Endodermal cell (in vitro differentiated cells): ENCODE measurements at regions not wholly inside any gene's neighbourhood (a gene's known extent, or its start where the extent isn't known, plus 50 kb on each side); places are given as distances from the start of the nearest gene placed in this dataset.

ENCODE experiments used
- DNase-seq: peaks from one replicate; pipeline ENCODE4 v3.0.0-alpha.2; 2017
- H3K27ac ChIP-seq: 2 replicates; pipeline ENCODE4 v1.5.1; 2013; ENCODE audit warnings: mild to moderate bottlenecking, low read depth, low read length, moderate library complexity
- H3K27me3 ChIP-seq: 2 replicates; pipeline ENCODE4 v1.6.1; 2013; ENCODE audit warnings: mild to moderate bottlenecking, low read length, moderate library complexity; ENCODE audit not compliant: insufficient read depth, control insufficient read depth, poor library complexity, severe bottlenecking
- H3K36me3 ChIP-seq: 2 replicates; pipeline ENCODE4 v1.7.0; 2013; ENCODE audit warnings: mild to moderate bottlenecking, low read length, moderate library complexity; ENCODE audit not compliant: control insufficient read depth, insufficient read depth
- H3K4me1 ChIP-seq: one replicate; pipeline ENCODE4 v1.7.0; 2013; ENCODE audit warnings: low read length; ENCODE audit not compliant: control insufficient read depth, insufficient read depth
- H3K4me3 ChIP-seq: 2 replicates; pipeline ENCODE4 v1.5.1; 2013; ENCODE audit warnings: mild to moderate bottlenecking, low read length, moderate library complexity
- H3K9ac ChIP-seq: 2 replicates; pipeline ENCODE4 v1.6.1; 2013; ENCODE audit warnings: mild to moderate bottlenecking, low read length, moderate library complexity; ENCODE audit not compliant: poor library complexity, severe bottlenecking; ENCODE audit errors: extremely low read depth
- H3K9me3 ChIP-seq: 2 replicates; pipeline ENCODE4 v1.6.1; 2013; ENCODE audit warnings: mild to moderate bottlenecking, low read length, moderate library complexity; ENCODE audit not compliant: control insufficient read depth
- H3K27ac Mint-ChIP-seq: 2 replicates; pipeline ENCODE4 v1.8.0; 2020; ENCODE audit warnings: mixed read lengths
- H3K27me3 Mint-ChIP-seq: 2 replicates; pipeline ENCODE4 v1.8.0; 2021; ENCODE audit warnings: mild to moderate bottlenecking, mixed read lengths; ENCODE audit not compliant: insufficient read depth
- H3K36me3 Mint-ChIP-seq: 2 replicates; pipeline ENCODE4 v1.8.0; 2020; ENCODE audit warnings: low read depth, mixed read lengths
- H3K4me1 Mint-ChIP-seq: 2 replicates; pipeline ENCODE4 v1.8.0; 2020; ENCODE audit warnings: mixed read lengths
- H3K4me3 Mint-ChIP-seq: 2 replicates; pipeline ENCODE4 v1.8.0; 2020; ENCODE audit warnings: mild to moderate bottlenecking, moderate library complexity, mixed read lengths
- H3K9me3 Mint-ChIP-seq: 2 replicates; pipeline ENCODE4 v1.8.0; 2020; ENCODE audit warnings: mild to moderate bottlenecking, mixed read lengths
- WGBS, 2 experiments: methylation state at CpG; one replicate each; pipeline versions ENCODE4 v1.1.5 to v1.1.7; 2013; ENCODE audit warnings: missing lambda C conversion rate in 2 of 2, mixed read lengths in 1 of 2; ENCODE audit not compliant: insufficient coverage in 1 of 2, insufficient read length in 1 of 2; 5-methylcytosine and 5-hydroxymethylcytosine counted together
- TF ChIP-seq, protein P1 (sequence below): fragments of 200-600 bp; sonication (generic); conservative IDR thresholded peaks from 2 replicates; pipeline ENCODE4 v1.5.0; 2021; ENCODE audit warnings: antibody characterized with exemption, mild to moderate bottlenecking

DNA sequence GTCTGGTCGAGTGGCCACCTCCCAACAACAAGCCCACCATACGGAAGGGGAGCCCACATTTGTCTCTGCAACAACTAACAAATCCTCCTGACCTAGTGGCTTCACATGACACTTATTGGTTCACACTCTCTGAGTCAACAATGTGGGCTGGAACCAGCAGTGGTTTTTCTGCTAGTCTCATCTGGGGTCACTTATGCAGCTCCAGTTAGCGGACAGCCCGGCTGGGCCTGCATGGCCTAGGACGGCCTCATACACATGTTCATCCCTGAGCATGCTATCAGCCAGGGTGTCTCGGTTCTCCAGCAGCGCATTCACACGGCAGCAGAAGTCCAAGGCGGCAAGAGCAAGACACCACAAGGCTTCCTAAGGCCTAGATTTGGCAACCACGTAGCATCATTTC is 281.7 kb downstream of the XXYLT1 start:
- 84 to 96% methylated on average over 9 to 10 of the region's 10 CpGs for WGBS, 2 experiments
- H3K4me3 Mint-ChIP-seq, result no peak overlapping the region
- H3K36me3 Mint-ChIP-seq, result no peaks in the 10 kb centered on the region
- no peak overlapping the region for H3K27ac ChIP-seq
- TF ChIP-seq, protein P1, sequence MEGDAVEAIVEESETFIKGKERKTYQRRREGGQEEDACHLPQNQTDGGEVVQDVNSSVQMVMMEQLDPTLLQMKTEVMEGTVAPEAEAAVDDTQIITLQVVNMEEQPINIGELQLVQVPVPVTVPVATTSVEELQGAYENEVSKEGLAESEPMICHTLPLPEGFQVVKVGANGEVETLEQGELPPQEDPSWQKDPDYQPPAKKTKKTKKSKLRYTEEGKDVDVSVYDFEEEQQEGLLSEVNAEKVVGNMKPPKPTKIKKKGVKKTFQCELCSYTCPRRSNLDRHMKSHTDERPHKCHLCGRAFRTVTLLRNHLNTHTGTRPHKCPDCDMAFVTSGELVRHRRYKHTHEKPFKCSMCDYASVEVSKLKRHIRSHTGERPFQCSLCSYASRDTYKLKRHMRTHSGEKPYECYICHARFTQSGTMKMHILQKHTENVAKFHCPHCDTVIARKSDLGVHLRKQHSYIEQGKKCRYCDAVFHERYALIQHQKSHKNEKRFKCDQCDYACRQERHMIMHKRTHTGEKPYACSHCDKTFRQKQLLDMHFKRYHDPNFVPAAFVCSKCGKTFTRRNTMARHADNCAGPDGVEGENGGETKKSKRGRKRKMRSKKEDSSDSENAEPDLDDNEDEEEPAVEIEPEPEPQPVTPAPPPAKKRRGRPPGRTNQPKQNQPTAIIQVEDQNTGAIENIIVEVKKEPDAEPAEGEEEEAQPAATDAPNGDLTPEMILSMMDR, result no peak
- H3K9ac ChIP-seq, result no peak overlapping the region
- H3K27me3 ChIP-seq, result no peaks in the 10 kb centered on the region
- H3K9me3 Mint-ChIP-seq, result no peaks in the 10 kb centered on the region
- no peaks in the 10 kb centered on the region for H3K36me3 ChIP-seq
- H3K27me3 Mint-ChIP-seq, result peaks cover 14% of the 10 kb centered on the region
- no peaks in the 10 kb centered on the region for H3K4me1 Mint-ChIP-seq
- H3K4me1 ChIP-seq, result no peaks in the 10 kb centered on the region
- H3K4me3 ChIP-seq, result no peak overlapping the region
- H3K27ac Mint-ChIP-seq, result no peak overlapping the region
- DNase-seq, result no peak
- no peaks in the 10 kb centered on the region for H3K9me3 ChIP-seq

DNA sequence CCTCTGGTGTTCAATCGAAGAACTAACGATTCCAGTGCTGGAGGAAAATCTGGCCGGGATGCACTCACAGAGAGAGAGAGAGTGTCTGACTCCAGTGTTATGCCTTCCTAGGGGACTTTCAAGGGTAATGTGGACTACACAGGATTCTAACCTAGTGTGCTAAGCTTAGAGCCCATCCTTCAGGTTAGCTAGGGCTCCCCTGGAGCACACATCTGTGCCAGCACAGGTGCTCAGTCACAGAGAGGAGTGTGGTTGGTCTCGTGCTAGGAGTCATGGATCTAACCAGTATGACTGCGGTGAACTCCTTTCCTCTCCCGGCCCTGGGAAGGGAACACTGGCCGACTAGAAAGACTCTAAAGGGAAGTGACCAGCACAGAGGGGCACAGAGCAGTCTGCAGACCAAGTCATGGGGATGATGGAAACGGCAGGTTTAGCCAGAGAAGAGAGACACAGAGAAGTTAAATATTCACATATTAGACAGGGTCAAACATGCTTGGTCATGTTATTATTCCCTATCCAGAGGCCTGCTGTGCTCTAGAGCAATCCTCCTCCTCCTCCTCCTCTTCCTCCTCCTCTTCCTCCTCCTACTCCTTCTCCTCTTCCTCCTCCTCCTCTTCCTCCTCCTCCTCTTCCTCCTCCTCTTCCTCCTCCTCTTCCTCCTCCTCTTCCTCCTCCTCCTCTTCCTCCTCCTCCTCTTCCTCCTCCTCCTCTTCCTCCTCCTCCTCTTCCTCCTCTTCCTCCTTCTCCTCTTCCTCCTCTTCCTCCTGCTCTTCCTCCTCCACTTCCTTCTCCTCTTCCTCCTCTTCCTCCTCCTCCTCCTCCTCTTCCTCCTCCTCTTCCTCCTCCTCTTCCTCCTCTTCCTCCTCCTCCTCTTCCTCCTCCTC is 280.3 kb downstream of the XXYLT1 start:
- H3K36me3 Mint-ChIP-seq, result no peaks in the 10 kb centered on the region
- H3K27me3 ChIP-seq, result no peaks in the 10 kb centered on the region
- H3K4me1 ChIP-seq, result no peaks in the 10 kb centered on the region
- no peaks in the 10 kb centered on the region for H3K9me3 ChIP-seq
- no peaks in the 10 kb centered on the region for H3K9me3 Mint-ChIP-seq
- TF ChIP-seq, protein P1, result no peak
- WGBS, 2 experiments, result 88% methylated on average over 8 of the region's 8 CpGs
- H3K4me3 Mint-ChIP-seq, result no peak overlapping the region
- H3K36me3 ChIP-seq, result no peaks in the 10 kb centered on the region
- no peak overlapping the region for H3K9ac ChIP-seq
- H3K4me3 ChIP-seq, result no peak overlapping the region
- no peak overlapping the region for H3K27ac ChIP-seq
- no peaks in the 10 kb centered on the region for H3K4me1 Mint-ChIP-seq
- H3K27me3 Mint-ChIP-seq, result peaks cover 10% of the 10 kb centered on the region
- peak; percentile 45 for DNase-seq
- H3K27ac Mint-ChIP-seq, result no peak overlapping the region

DNA sequence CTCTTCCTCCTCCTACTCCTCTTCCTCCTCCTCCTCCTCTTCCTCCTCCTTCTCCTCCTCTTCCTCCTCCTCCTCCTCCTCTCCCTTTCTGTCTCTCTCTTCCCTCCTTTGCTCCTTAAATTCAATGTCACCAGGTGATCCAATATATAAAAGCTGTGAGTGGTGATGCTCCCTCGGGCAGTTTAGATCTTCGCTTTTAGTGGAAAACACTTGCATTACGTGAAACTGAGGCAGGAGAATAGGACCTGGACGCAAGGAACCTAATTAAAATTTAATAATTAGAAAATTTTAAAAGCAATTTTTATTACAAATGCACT is 279.7 kb downstream of the XXYLT1 start:
- Histone ChIP-seq H3K9me3 (no peaks in the 10 kb centered on the region), H3K27ac (no peak overlapping the region), H3K4me1 (no peaks in the 10 kb centered on the region), H3K9ac (no peak overlapping the region), H3K27me3 (no peaks in the 10 kb centered on the region), H3K4me3 (no peak overlapping the region), H3K36me3 (no peaks in the 10 kb centered on the region)
- H3K27me3 Mint-ChIP-seq, result peaks cover 10% of the 10 kb centered on the region
- WGBS, 2 experiments, result 95% methylated on average over 3 of the region's 4 CpGs; no CpG with 5 or more reads in 1 of the 2 experiments
- no peaks in the 10 kb centered on the region for H3K36me3 Mint-ChIP-seq
- H3K4me3 Mint-ChIP-seq, result no peak overlapping the region
- no peaks in the 10 kb centered on the region for H3K9me3 Mint-ChIP-seq
- no peaks in the 10 kb centered on the region for H3K4me1 Mint-ChIP-seq
- TF ChIP-seq, protein P1, result no peak
- no peak overlapping the region for H3K27ac Mint-ChIP-seq
- DNase-seq, result peak; percentile 1
